Endometrial microvascular endothelial cells (primary cell): ENCODE measurements at regions not wholly inside any gene's neighbourhood (a gene's known extent, or its start where the extent isn't known, plus 50 kb on each side); places are given as distances from the start of the nearest gene placed in this dataset.

Experiments
- in situ Hi-C: cut with HindIII; loops from 2 replicates; pipeline ENCODE4 v1.10.0; 2017; ENCODE audit warnings: low sequenced_read_pairs, low pct_unique_long_range_greater_than_20kb; ENCODE audit errors: inconsistent ontology term

- in situ Hi-C loops, result no loop called here
Observed at GRCh38 chrX:69019073-69019890, 146.0 kb downstream of the PJA1 start.

GRCh38 chrX:69018416-69019072 is 146.7 kb downstream of the PJA1 start:
- in situ Hi-C loops, result no loop called here

DNA sequence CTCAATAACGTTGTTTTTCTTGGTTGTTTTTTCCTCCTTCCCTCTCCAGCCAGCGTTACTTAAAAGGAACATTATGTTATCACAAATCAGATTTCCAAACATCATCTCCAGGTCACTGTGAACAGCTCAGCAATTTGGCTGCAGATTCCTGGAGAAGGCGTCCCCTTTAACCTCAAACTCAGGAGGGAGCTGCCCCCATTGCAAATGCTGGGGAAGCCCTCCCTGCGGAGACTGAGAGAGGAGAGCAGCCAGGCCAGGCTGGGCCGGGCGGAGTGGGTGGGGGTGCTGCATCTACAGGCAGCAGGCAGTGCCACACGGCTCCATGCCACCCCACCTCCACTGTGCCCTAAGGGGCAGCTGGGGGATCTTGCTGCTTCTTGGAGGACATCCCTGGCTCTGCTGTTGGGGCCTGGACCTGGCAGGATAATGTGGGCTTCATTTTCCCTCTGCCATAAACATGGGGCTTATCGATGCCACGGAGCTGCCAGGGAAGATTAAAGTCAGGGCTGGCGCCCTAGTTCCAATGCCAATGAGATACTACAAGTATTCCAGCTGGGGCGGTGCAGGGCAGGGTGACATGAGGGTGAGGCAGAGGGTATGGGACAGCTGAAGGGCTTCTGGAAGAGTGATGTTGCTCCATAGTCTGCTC is 148.8 kb downstream of the PJA1 start:
- in situ Hi-C loops, result no loop called here

- in situ Hi-C loops, result no loop called here
Observed at GRCh38 chrX:69015564-69016292, 149.5 kb downstream of the PJA1 start.

- in situ Hi-C loops, result no loop called here
Observed at GRCh38 chrX:69015156-69015555, 150.1 kb downstream of the PJA1 start.

GRCh38 chrX:69014200-69014599 is 151.1 kb downstream of the PJA1 start:
- in situ Hi-C loops, result no loop called here

GRCh38 chrX:69010339-69010738 is 154.9 kb downstream of the PJA1 start:
- in situ Hi-C loops, result no loop called here

- in situ Hi-C loops, result no loop called here
Observed at GRCh38 chrX:69000877-69001276, 164.4 kb downstream of the PJA1 start.

DNA sequence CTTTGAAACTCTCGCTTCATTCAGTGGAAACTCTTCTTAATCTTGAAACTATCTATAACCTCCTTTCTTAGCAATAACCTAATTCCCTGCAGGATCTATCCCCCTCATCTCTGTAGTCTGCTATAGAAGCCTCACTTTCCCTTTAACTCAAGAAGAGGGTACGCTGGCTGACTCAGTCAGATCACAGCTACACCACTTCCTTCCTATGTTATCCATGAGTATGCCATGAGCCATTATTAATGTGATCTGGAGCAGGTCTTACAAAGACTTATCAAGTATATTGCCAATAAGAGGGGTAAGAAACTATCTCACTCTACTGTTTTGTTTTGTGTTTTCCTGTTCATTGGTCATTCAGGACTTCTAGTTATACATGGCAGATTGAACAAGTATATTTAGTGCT is 165.3 kb downstream of the PJA1 start:
- in situ Hi-C loops, result no loop called here

DNA sequence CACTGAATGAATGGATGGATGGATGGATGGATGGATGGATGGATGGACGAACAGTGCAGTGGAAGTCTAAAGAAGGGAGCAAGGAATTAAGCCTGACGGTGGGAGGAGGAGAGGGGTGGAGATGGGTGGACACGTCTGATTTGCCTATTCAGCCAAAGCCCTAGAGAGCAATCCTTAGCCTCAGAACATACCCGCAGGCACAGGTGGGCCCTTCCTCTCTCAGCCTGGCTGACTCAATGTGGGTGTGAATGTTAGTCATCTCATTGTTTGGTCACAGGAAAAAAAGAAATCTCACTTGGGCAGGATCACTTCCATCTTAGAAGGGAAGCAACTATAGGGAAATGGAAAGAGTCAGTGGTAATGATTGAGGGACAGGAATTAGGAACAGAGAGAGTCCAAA is 165.9 kb downstream of the PJA1 start:
- in situ Hi-C loops, result no loop called here

- in situ Hi-C loops, result no loop called here
Observed at GRCh38 chrX:68998716-68999115, 166.5 kb downstream of the PJA1 start.

DNA sequence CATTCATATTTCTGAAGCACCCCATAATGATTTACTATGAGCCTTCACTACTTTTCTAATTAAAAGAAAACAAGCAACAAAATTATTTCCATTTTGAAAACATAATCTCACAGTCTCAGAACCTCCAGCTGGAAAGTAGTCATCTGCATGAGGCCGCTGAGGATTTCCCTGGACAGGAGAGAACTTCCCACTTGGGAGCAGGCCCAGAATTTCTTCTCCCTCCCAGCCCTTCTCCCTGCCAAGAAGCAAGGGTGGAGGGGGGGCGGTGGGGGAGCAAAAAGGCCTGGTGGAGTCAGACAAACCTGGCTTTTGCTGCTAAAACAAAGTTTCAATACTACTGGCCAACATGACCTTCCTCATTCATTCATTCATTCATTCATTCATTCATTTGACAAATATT is 167.3 kb downstream of the PJA1 start:
- in situ Hi-C loops, result no loop called here

DNA sequence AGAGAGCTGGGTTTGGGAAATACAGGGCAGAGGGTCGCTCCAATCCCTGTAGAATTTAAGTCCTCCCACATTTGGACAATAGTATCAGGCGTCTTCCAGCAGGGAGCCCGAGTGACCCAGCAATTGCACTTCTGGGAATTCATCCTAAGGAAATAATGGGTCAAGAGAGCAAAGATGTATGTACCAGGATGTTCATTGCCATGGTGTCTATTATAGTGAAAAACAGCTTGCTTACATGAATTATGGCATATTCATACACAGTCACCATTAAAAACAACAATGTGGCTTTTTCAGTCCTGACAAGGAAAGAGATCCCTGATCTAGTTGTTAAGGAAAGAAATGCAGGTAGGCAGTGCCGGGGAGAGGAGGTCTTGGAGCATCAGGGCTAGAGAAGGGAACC is 167.7 kb downstream of the PJA1 start:
- in situ Hi-C loops, result no loop called here

GRCh38 chrX:68995780-68996551 is 167.1 kb downstream of the EFNB1 start:
- in situ Hi-C loops, result no loop called here

- in situ Hi-C loops, result no loop called here
Observed at GRCh38 chrX:68995386-68995779, 166.6 kb downstream of the EFNB1 start.

DNA sequence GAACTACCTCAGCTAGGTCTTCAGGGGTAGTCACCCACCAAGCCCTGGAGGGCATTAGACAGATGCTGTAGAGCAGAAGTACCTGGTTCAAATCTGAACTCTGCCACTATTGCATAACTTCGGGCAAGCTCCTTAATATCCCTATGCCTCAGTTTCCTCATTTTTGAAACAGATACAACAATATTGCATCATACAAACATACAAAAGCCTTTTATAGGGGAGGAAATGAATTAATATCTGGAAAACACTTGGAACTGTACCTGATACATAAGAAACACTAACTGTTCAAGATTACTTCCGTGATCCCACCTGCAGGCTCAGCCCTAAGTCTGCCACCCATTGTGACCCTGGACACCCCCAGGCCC is 166.1 kb downstream of the EFNB1 start:
- in situ Hi-C loops, result no loop called here

DNA sequence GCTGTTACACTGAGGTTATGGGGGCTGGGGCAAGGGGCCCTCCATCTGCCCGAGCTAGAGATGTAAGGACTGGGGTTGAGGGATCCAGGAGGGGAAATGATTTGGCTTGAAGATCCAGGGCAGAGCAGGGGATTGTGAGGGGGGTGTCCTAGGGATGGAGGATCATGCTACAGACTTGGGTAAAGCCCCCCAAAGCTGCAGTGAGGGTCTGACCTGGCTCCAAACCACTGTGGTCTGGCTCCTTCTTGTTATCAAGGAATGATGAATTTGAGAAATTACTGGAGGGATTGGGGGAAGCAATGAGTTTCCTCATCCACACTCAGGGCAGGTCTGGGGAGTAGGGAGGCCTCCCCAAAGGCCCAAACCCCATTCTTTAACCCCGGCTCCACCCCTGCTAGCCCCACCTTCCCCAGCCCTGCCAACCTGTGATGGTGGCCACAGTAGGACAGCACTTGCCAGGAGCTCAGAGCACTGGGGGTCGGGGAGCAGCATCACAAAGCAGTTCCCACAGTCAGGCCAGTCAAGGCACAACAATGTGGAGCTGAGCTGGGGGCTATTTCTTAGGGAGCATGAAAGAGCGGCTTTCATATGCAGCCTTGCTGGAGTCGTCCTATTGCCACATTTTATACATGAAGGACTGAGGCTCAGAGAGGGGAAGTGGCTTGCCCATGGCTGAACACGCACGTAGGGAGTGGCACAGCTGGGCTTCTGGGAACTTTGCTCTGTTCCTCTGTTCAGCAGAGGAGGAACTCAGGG is 165.5 kb downstream of the EFNB1 start:
- in situ Hi-C loops, result no loop called here

DNA sequence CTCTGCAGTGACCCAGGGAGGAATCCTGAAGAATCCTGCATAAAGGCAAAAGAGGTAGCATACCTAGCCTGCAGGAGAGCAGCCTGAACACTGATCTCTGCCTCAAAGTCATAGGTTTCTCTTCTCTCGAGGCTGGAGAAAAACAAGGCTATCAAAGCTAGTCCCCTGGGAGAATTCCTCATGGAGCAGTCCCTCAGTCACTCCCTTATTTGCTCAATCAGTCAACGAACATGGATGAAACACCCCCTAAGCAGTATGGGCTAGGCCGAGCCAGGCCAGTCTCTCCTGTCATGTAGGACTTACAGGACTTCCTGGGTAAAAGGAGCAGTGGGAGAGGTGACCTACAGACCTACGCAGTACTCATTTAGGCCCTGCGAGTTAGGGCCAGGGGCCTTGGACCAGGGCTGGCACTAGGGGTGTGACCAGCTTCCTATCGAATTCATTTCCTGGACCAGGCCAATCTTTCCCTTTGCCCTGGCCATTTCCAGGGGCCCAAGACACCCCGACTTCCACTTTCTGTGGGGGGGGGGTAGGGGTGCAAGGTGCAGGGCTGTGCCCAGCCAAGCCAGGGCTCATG is 164.1 kb downstream of the EFNB1 start:
- in situ Hi-C loops, result no loop called here
